Vagina (tissue), 2 donors: ENCODE measurements at regions not wholly inside any gene's neighbourhood (a gene's known extent, or its start where the extent isn't known, plus 50 kb on each side); places are given as distances from the start of the nearest gene placed in this dataset.

Experiments used
- CTCF ChIP-seq, 3 experiments: fragments of 450-650 bp in 2 of 3; fragments of 200-600 bp in 1 of 3; sonication (generic) in 1 of 3; IDR thresholded peaks; one replicate each; pipeline ENCODE4 v1.5.1; 2017 to 2019; ENCODE audit warnings: antibody characterized with exemption in 3 of 3, mild to moderate bottlenecking in 2 of 3, moderate library complexity in 2 of 3
- POLR2A ChIP-seq, 2 donors: fragments of 450-650 bp; IDR thresholded peaks; one replicate each; pipeline ENCODE4 v1.6.1; 2017; ENCODE audit warnings: antibody characterized with exemption in 2 of 2, mild to moderate bottlenecking in 2 of 2, moderate library complexity in 2 of 2

- TF ChIP-seq CTCF (IDR thresholded peaks at IDR 0.05), result no peak
- TF ChIP-seq POLR2A (IDR thresholded peaks at IDR 0.05), result no peak
Observed at GRCh38 chr4:16989371-16989770, 90.9 kb upstream of the LDB2 start.
